Stimulated activated naive B cell treated with anti-CD40 and anti-IgM and Interleukin-4, amounts not matched to agents 10 μg/mL and 1 μg/mL and 100 μg/mL, for 72 hours (primary cell): ENCODE measurements at regions not wholly inside any gene's neighbourhood (a gene's known extent, or its start where the extent isn't known, plus 50 kb on each side); places are given as distances from the start of the nearest gene placed in this dataset.

Source experiments
- ATAC-seq, 2 donors: fragments of 150-1000 bp; cut with Tn5 transposase; replicated peaks; 2 replicates each; pipeline ENCODE4 v1.10.0; 2021; ENCODE audit warnings: moderate library complexity in 1 of 2
- DNase-seq: peaks from one replicate; pipeline ENCODE4 v3.0.0; 2021
- H3K27ac Mint-ChIP-seq: one replicate; pipeline ENCODE4 v1.8.0; 2022; ENCODE audit warnings: mild to moderate bottlenecking, mixed read lengths
- H3K27me3 Mint-ChIP-seq, 2 donors: one replicate each; pipeline ENCODE4 v1.8.0; 2022; ENCODE audit warnings: mixed read lengths in 2 of 2
- H3K36me3 Mint-ChIP-seq, 2 donors: one replicate each; pipeline ENCODE4 v1.8.0; 2022; ENCODE audit warnings: mixed read lengths in 2 of 2, mild to moderate bottlenecking in 1 of 2
- H3K4me1 Mint-ChIP-seq, 2 donors: one replicate each; pipeline ENCODE4 v1.8.0; 2022; ENCODE audit warnings: mixed read lengths in 2 of 2, mild to moderate bottlenecking in 1 of 2
- H3K4me3 Mint-ChIP-seq, 2 donors: one replicate each; pipeline ENCODE4 v1.8.0; 2022; ENCODE audit warnings: mild to moderate bottlenecking in 2 of 2, mixed read lengths in 2 of 2, moderate library complexity in 1 of 2
- H3K9me3 Mint-ChIP-seq, 2 donors: one replicate each; pipeline ENCODE4 v1.8.0; 2022; ENCODE audit warnings: mixed read lengths in 2 of 2, mild to moderate bottlenecking in 1 of 2

- Mint-ChIP-seq H3K4me3 (no peak overlapping the region), H3K4me1 (no peaks in the 10 kb centered on the region), H3K9me3 (peaks cover 0 to 4% of the 10 kb centered on the region in 2 donors), H3K36me3 (no peaks in the 10 kb centered on the region), H3K27ac (no peak overlapping the region), H3K27me3 (peaks cover under 1 to 28% of the 10 kb centered on the region in 2 donors)
- ATAC-seq (no peak), DNase-seq (no peak)
Measured at GRCh38 chr1:18535391-18536210, 54.9 kb downstream of the KLHDC7A start.

GRCh38 chr1:18536356-18536755 is 55.6 kb downstream of the KLHDC7A start:
- no peak for DNase-seq
- ATAC-seq: no peak
- Mint-ChIP-seq H3K9me3 (peaks cover 0 to 4% of the 10 kb centered on the region in 2 donors), H3K36me3 (no peaks in the 10 kb centered on the region), H3K4me1 (no peaks in the 10 kb centered on the region), H3K27ac (no peak overlapping the region), H3K27me3 (peaks cover 8 to 29% of the 10 kb centered on the region in 2 donors), H3K4me3 (no peak overlapping the region)

GRCh38 chr1:18536915-18537314 is 56.2 kb downstream of the KLHDC7A start:
- Mint-ChIP-seq H3K9me3 (peaks cover 0 to 4% of the 10 kb centered on the region in 2 donors), H3K27me3 (peaks cover 11 to 29% of the 10 kb centered on the region in 2 donors), H3K4me1 (no peaks in the 10 kb centered on the region)

GRCh38 chr1:18537386-18538306 is 56.9 kb downstream of the KLHDC7A start:
- Mint-ChIP-seq H3K9me3 (peaks cover 0 to 4% of the 10 kb centered on the region in 2 donors), H3K4me3 (no peak overlapping the region), H3K4me1 (no peaks in the 10 kb centered on the region), H3K36me3 (no peaks in the 10 kb centered on the region), H3K27ac (no peak overlapping the region), H3K27me3 (peaks cover 18 to 34% of the 10 kb centered on the region in 2 donors)
- DNase-seq (no peak), ATAC-seq (no peak)

More at GRCh38 chr1:18536915-18537314, 56.2 kb downstream of the KLHDC7A start:
- ATAC-seq (no peak), DNase-seq (no peak)
- H3K27ac Mint-ChIP-seq: no peak overlapping the region
- H3K4me3 Mint-ChIP-seq: no peak overlapping the region
- no peaks in the 10 kb centered on the region for H3K36me3 Mint-ChIP-seq

GRCh38 chr1:18539171-18539570 is 58.4 kb downstream of the KLHDC7A start:
- H3K27me3 Mint-ChIP-seq: peaks cover 27 to 38% of the 10 kb centered on the region in 2 donors
- ATAC-seq: no peak
- no peaks in the 10 kb centered on the region for H3K36me3 Mint-ChIP-seq
- no peak overlapping the region for H3K27ac Mint-ChIP-seq
- no peaks in the 10 kb centered on the region for H3K4me1 Mint-ChIP-seq
- H3K4me3 Mint-ChIP-seq: no peak overlapping the region
- no peak for DNase-seq
- H3K9me3 Mint-ChIP-seq: peaks cover 0 to 9% of the 10 kb centered on the region in 2 donors

- no peak for ATAC-seq
- no peak overlapping the region for H3K27ac Mint-ChIP-seq
- H3K9me3 Mint-ChIP-seq: peaks cover 0 to 9% of the 10 kb centered on the region in 2 donors
- no peak for DNase-seq
- no peak overlapping the region for H3K4me3 Mint-ChIP-seq
- peaks cover 27 to 38% of the 10 kb centered on the region in 2 donors for H3K27me3 Mint-ChIP-seq
- no peaks in the 10 kb centered on the region for H3K4me1 Mint-ChIP-seq
- no peaks in the 10 kb centered on the region for H3K36me3 Mint-ChIP-seq
Measured at GRCh38 chr1:18540136-18540765, 59.5 kb downstream of the KLHDC7A start.

- Mint-ChIP-seq H3K4me1 (no peaks in the 10 kb centered on the region), H3K27ac (no peak overlapping the region), H3K4me3 (no peak overlapping the region), H3K27me3 (peaks cover 30 to 38% of the 10 kb centered on the region in 2 donors), H3K9me3 (peaks cover 0 to 9% of the 10 kb centered on the region in 2 donors), H3K36me3 (no peaks in the 10 kb centered on the region)
- ATAC-seq (no peak), DNase-seq (no peak)
Measured at GRCh38 chr1:18541046-18541795, 60.5 kb downstream of the KLHDC7A start.

- Mint-ChIP-seq H3K36me3 (no peaks in the 10 kb centered on the region), H3K4me1 (no peaks in the 10 kb centered on the region), H3K4me3 (no peak overlapping the region), H3K27me3 (peaks cover 34 to 36% of the 10 kb centered on the region in 2 donors), H3K27ac (no peak overlapping the region), H3K9me3 (peaks cover 0 to 9% of the 10 kb centered on the region in 2 donors)
- no peak for ATAC-seq
- DNase-seq: no peak
Measured at GRCh38 chr1:18542351-18542750, 61.6 kb downstream of the KLHDC7A start.

- ATAC-seq (no peak), DNase-seq (no peak)
- Mint-ChIP-seq H3K9me3 (peaks cover 0 to 5% of the 10 kb centered on the region in 2 donors), H3K4me3 (no peak overlapping the region), H3K27ac (no peak overlapping the region), H3K27me3 (peaks cover 28 to 37% of the 10 kb centered on the region in 2 donors), H3K36me3 (no peaks in the 10 kb centered on the region), H3K4me1 (no peaks in the 10 kb centered on the region)
Measured at GRCh38 chr1:18546026-18546425, 65.3 kb downstream of the KLHDC7A start.

GRCh38 chr1:18547460-18547859 is 66.7 kb downstream of the KLHDC7A start:
- peaks cover 0 to 5% of the 10 kb centered on the region in 2 donors for H3K9me3 Mint-ChIP-seq
- no peaks in the 10 kb centered on the region for H3K4me1 Mint-ChIP-seq
- no peak for ATAC-seq
- H3K4me3 Mint-ChIP-seq: no peak overlapping the region
- H3K27ac Mint-ChIP-seq: no peak overlapping the region
- peaks cover 16 to 29% of the 10 kb centered on the region in 2 donors for H3K27me3 Mint-ChIP-seq
- no peak for DNase-seq
- no peaks in the 10 kb centered on the region for H3K36me3 Mint-ChIP-seq

GRCh38 chr1:18548643-18549042 is 67.9 kb downstream of the KLHDC7A start:
- DNase-seq: no peak
- Mint-ChIP-seq H3K9me3 (no peaks in the 10 kb centered on the region), H3K27ac (no peak overlapping the region), H3K27me3 (peaks cover 14 to 31% of the 10 kb centered on the region in 2 donors), H3K4me3 (no peak overlapping the region), H3K36me3 (no peaks in the 10 kb centered on the region), H3K4me1 (no peaks in the 10 kb centered on the region)
- no peak for ATAC-seq

GRCh38 chr1:18549106-18549505 is 68.4 kb downstream of the KLHDC7A start:
- H3K4me3 Mint-ChIP-seq: no peak overlapping the region
- no peaks in the 10 kb centered on the region for H3K36me3 Mint-ChIP-seq
- DNase-seq (no peak), ATAC-seq (no peak)
- no peaks in the 10 kb centered on the region for H3K9me3 Mint-ChIP-seq
- peaks cover 15 to 32% of the 10 kb centered on the region in 2 donors for H3K27me3 Mint-ChIP-seq
- no peak overlapping the region for H3K27ac Mint-ChIP-seq
- H3K4me1 Mint-ChIP-seq: no peaks in the 10 kb centered on the region

- no peaks in the 10 kb centered on the region for H3K36me3 Mint-ChIP-seq
Measured at GRCh38 chr1:18549906-18550305, 69.2 kb downstream of the KLHDC7A start.

More at GRCh38 chr1:18549906-18550305, 69.2 kb downstream of the KLHDC7A start:
- H3K9me3 Mint-ChIP-seq: no peaks in the 10 kb centered on the region
- DNase-seq (no peak), ATAC-seq (no peak)
- no peak overlapping the region for H3K27ac Mint-ChIP-seq
- no peaks in the 10 kb centered on the region for H3K4me1 Mint-ChIP-seq
- H3K4me3 Mint-ChIP-seq: no peak overlapping the region
- H3K27me3 Mint-ChIP-seq: peaks cover 21 to 32% of the 10 kb centered on the region in 2 donors
